ENCODE measurements at regions not wholly inside any gene's neighbourhood (a gene's known extent, or its start where the extent isn't known, plus 50 kb on each side); places are given as distances from the start of the nearest gene placed in this dataset.

- TF ChIP-seq CTCF (IDR thresholded peaks at IDR 0.05), result no peak
- no peak for ATAC-seq (ENCODE audit: low FRiP score)
Measured at GRCh38 chr4:55763996-55764395, 55.6 kb upstream of the EXOC1L start.

GRCh38 chr4:55765070-55765469 lies 54.5 kb upstream of the EXOC1L start:
- ATAC-seq (ENCODE audit: low FRiP score) (no peak), DNase-seq (ENCODE audit: low spot score) (no peak)
- TF ChIP-seq CTCF (IDR thresholded peaks at IDR 0.05), result no peak

More at GRCh38 chr4:55763996-55764395, 55.6 kb upstream of the EXOC1L start:
- no peak for DNase-seq (ENCODE audit: low spot score)

GRCh38 chr4:55768291-55768690 lies 51.3 kb upstream of the EXOC1L start:
- no peak for TF ChIP-seq CTCF (IDR thresholded peaks at IDR 0.05)
- DNase-seq (ENCODE audit: low spot score) (no peak), ATAC-seq (ENCODE audit: low FRiP score) (no peak)

All from omental fat pad (tissue), 3 donors.